Keratinocyte (primary cell): ENCODE measurements at regions not wholly inside any gene's neighbourhood (a gene's known extent, or its start where the extent isn't known, plus 50 kb on each side); places are given as distances from the start of the nearest gene placed in this dataset.

Source experiments
- EZH2 ChIP-seq: IDR thresholded peaks from one replicate; pipeline ENCODE4 v1.6.1; 2012; ENCODE audit warnings: inconsistent platforms, mild to moderate bottlenecking, low read length, moderate library complexity
- TF ChIP-seq, protein P1 (sequence below), 3 experiments: IDR thresholded peaks in 1 of 3; conservative IDR thresholded peaks in 1 of 3; optimal IDR thresholded peaks in 1 of 3; 2 replicates in 2 of 3; 3 replicates in 1 of 3; pipeline versions ENCODE3 to v1.5.1; 2011; ENCODE audit warnings: low read length in 3 of 3, mild to moderate bottlenecking in 3 of 3, moderate library complexity in 2 of 3, control low read depth in 1 of 3, inconsistent platforms in 1 of 3; ENCODE audit not compliant: insufficient read depth in 2 of 3; ENCODE audit errors: extremely low read depth in 1 of 3

DNA sequence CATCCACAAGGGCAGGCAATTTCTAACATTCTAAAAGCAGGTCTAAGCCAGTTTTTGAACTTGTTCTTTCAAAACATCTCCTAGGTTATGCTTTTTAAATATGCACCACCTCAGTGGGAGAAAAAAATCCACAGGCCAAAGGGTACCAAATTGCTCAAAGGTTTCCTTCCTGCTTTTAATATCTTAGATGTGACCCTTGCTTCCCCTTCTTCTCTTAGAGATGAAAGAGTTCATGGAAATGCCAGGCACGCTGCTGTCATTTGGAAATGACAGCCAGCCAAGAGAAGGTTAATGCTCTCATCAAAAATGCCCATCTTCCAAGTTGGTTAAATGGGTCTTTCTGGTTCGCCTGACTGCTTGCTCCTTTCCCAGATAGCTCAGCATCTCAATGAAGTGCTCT is 497.1 kb downstream of the CD83 start:
- TF ChIP-seq, protein P1, sequence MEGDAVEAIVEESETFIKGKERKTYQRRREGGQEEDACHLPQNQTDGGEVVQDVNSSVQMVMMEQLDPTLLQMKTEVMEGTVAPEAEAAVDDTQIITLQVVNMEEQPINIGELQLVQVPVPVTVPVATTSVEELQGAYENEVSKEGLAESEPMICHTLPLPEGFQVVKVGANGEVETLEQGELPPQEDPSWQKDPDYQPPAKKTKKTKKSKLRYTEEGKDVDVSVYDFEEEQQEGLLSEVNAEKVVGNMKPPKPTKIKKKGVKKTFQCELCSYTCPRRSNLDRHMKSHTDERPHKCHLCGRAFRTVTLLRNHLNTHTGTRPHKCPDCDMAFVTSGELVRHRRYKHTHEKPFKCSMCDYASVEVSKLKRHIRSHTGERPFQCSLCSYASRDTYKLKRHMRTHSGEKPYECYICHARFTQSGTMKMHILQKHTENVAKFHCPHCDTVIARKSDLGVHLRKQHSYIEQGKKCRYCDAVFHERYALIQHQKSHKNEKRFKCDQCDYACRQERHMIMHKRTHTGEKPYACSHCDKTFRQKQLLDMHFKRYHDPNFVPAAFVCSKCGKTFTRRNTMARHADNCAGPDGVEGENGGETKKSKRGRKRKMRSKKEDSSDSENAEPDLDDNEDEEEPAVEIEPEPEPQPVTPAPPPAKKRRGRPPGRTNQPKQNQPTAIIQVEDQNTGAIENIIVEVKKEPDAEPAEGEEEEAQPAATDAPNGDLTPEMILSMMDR (optimal IDR thresholded peaks at IDR 0.05 in 1 of 3, IDR thresholded peaks at IDR 0.05 in 1 of 3, conservative IDR thresholded peaks at IDR 0.05 in 1 of 3; ENCODE audit: extremely low read depth in 1 of 3, insufficient read depth in 2 of 3, low read length in 3 of 3), result no peak
- no peak for TF ChIP-seq EZH2
